H1 (cell line): ENCODE measurements at regions not wholly inside any gene's neighbourhood (a gene's known extent, or its start where the extent isn't known, plus 50 kb on each side); places are given as distances from the start of the nearest gene placed in this dataset.

Source experiments
- CTCF ChIA-PET: fragments of 300-600 bp; sonication (Branson Sonifier 250); formaldehyde crosslinking; loops from one replicate; lab custom pipeline; 2021; ENCODE audit not compliant: partially characterized antibody; lab: Charles Lee
- POLR2A ChIA-PET: fragments of 300-600 bp; sonication (Branson Sonifier 250); formaldehyde crosslinking; loops from one replicate; lab custom pipeline; 2021; ENCODE audit warnings: inconsistent platforms; ENCODE audit not compliant: partially characterized antibody; lab: Charles Lee
- DNase-seq, 2 experiments: peaks; one replicate each; pipeline versions ENCODE4 v3.0.0 to v3.0.0-alpha.2; 2010 to 2022; ENCODE audit warnings: low spot score in 2 of 2, low read depth in 1 of 2, mixed read lengths in 1 of 2
- FAIRE-seq: peaks from 2 replicates; lab custom pipeline; 2011; peaks lifted over from hg19 to GRCh38; lab: Jason Lieb, UNC
- H2AFZ ChIP-seq: 2 replicates; pipeline ENCODE4 v1.8.1; 2012; ENCODE audit warnings: low read length, inconsistent platforms
- H2AK5ac ChIP-seq: 2 replicates; pipeline ENCODE4 v1.6.1; 2013; ENCODE audit warnings: low read depth, low read length
- H2BK120ac ChIP-seq: replicated peaks from 2 replicates; pipeline ENCODE3; 2013; ENCODE audit warnings: low read depth, low read length, inconsistent platforms
- H2BK12ac ChIP-seq: 2 replicates; pipeline ENCODE4 v1.6.1; 2013; ENCODE audit warnings: low read depth, low read length
- H2BK15ac ChIP-seq: 2 replicates; pipeline ENCODE4 v1.6.1; 2013; ENCODE audit warnings: low read length
- H2BK20ac ChIP-seq: 2 replicates; pipeline ENCODE4 v1.6.1; 2013; ENCODE audit warnings: low read length
- H2BK5ac ChIP-seq: 2 replicates; pipeline ENCODE4 v1.6.1; 2013; ENCODE audit warnings: low read depth, low read length
- H3K14ac ChIP-seq: 2 replicates; pipeline ENCODE4 v1.6.1; 2013; ENCODE audit warnings: inconsistent platforms; ENCODE audit not compliant: insufficient read length
- H3K18ac ChIP-seq: 2 replicates; pipeline ENCODE4 v1.6.1; 2013; ENCODE audit warnings: low read length; ENCODE audit errors: extremely low read depth
- H3K23ac ChIP-seq: 2 replicates; pipeline ENCODE4 v1.6.1; 2013; ENCODE audit warnings: inconsistent platforms; ENCODE audit not compliant: insufficient read length
- H3K23me2 ChIP-seq: 2 replicates; pipeline ENCODE4 v1.6.1; 2013; ENCODE audit warnings: low read depth, low read length
- H3K27ac ChIP-seq: 2 replicates; pipeline ENCODE4 v1.6.1; 2011; ENCODE audit warnings: low read depth, low read length, inconsistent platforms
- H3K27me3 ChIP-seq, 4 experiments: replicated peaks in 1 of 4; 1 replicate in 1 of 4; 2 replicates in 3 of 4; pipeline versions ENCODE4 v1.6.1 to v1.8.1; 2011 to 2013; ENCODE audit warnings: low read length in 3 of 4, mild to moderate bottlenecking in 3 of 4, inconsistent platforms in 2 of 4, mixed read lengths in 2 of 4, moderate library complexity in 1 of 4; ENCODE audit not compliant: control insufficient read depth in 3 of 4, insufficient read depth in 3 of 4; ENCODE audit errors: extremely low read depth in 1 of 4
- H3K36me3 ChIP-seq, 4 experiments: 2 replicates each; pipeline versions ENCODE4 v1.6.1 to v1.8.1; 2011 to 2013; ENCODE audit warnings: mild to moderate bottlenecking in 4 of 4, low read length in 3 of 4, moderate library complexity in 2 of 4, control low read depth in 1 of 4, inconsistent platforms in 1 of 4; ENCODE audit not compliant: insufficient read depth in 4 of 4, control insufficient read depth in 2 of 4
- H3K4ac ChIP-seq: replicated peaks from 2 replicates; pipeline ENCODE3; 2013; ENCODE audit warnings: low read length, low read depth, mixed read lengths, inconsistent platforms; ENCODE audit not compliant: insufficient read length
- H3K4me1 ChIP-seq, 4 experiments: replicated peaks in 1 of 4; 1 replicate in 1 of 4; 2 replicates in 3 of 4; pipeline versions ENCODE4 v1.6.1 to v1.8.1; 2011 to 2013; ENCODE audit warnings: low read length in 3 of 4, inconsistent platforms in 2 of 4, mixed read lengths in 1 of 4; ENCODE audit not compliant: insufficient read depth in 4 of 4, control insufficient read depth in 3 of 4
- H3K4me2 ChIP-seq, 2 experiments: 2 replicates each; pipeline versions ENCODE4 v1.6.1 to v1.8.1; 2011 to 2013; ENCODE audit warnings: low read depth in 2 of 2, low read length in 2 of 2, control low read depth in 1 of 2, inconsistent platforms in 1 of 2, mild to moderate bottlenecking in 1 of 2; ENCODE audit not compliant: insufficient read depth in 1 of 2
- H3K4me3 ChIP-seq, 4 experiments: fragments of 200-600, 300-600 bp in 1 of 4; sonication (generic), shearing (Covaris generic), sonication (Bioruptor Twin) in 1 of 4; 2 replicates each; pipeline versions ENCODE4 v1.5.1 to v1.8.1; 2011 to 2016; ENCODE audit warnings: low read length in 4 of 4, low read depth in 3 of 4, control low read depth in 2 of 4, inconsistent platforms in 2 of 4, mild to moderate bottlenecking in 2 of 4, mixed read lengths in 1 of 4, moderate library complexity in 1 of 4; ENCODE audit not compliant: insufficient read depth in 2 of 4; ENCODE audit errors: extremely low read depth in 1 of 4
- H3K56ac ChIP-seq: replicated peaks from 2 replicates; pipeline ENCODE3; 2013; ENCODE audit warnings: low read depth, mild to moderate bottlenecking, mixed read lengths, low read length, inconsistent platforms; ENCODE audit not compliant: insufficient read length
- H3K79me1 ChIP-seq: 2 replicates; pipeline ENCODE4 v1.6.1; 2013; ENCODE audit warnings: low read depth, low read length, control low read depth
- H3K79me2 ChIP-seq, 2 experiments: 2 replicates each; pipeline versions ENCODE4 v1.6.1 to v1.8.1; 2012 to 2013; ENCODE audit warnings: low read length in 2 of 2, mild to moderate bottlenecking in 2 of 2, inconsistent platforms in 1 of 2; ENCODE audit not compliant: insufficient read depth in 2 of 2, control insufficient read depth in 1 of 2
- H3K9ac ChIP-seq, 4 experiments: replicated peaks in 1 of 4; 1 replicate in 1 of 4; 2 replicates in 3 of 4; pipeline versions ENCODE4 v1.6.1 to v1.8.1; 2011 to 2013; ENCODE audit warnings: low read depth in 3 of 4, low read length in 3 of 4, control low read depth in 2 of 4, mild to moderate bottlenecking in 2 of 4, moderate library complexity in 2 of 4, inconsistent platforms in 1 of 4; ENCODE audit errors: extremely low read depth in 1 of 4
- H3K9me3 ChIP-seq, 2 experiments: 2 replicates each; pipeline versions ENCODE4 v1.6.1 to v1.8.1; 2012 to 2013; ENCODE audit warnings: mild to moderate bottlenecking in 2 of 2, moderate library complexity in 2 of 2, control low read depth in 1 of 2, inconsistent platforms in 1 of 2, low read depth in 1 of 2, low read length in 1 of 2, mixed read lengths in 1 of 2; ENCODE audit not compliant: insufficient read depth in 2 of 2
- H4K20me1 ChIP-seq, 2 experiments: replicated peaks in 1 of 2; 2 replicates each; pipeline versions ENCODE3 to v1.8.1; 2011 to 2013; ENCODE audit warnings: inconsistent platforms in 2 of 2, low read length in 2 of 2, mild to moderate bottlenecking in 1 of 2; ENCODE audit not compliant: insufficient read depth in 2 of 2, control insufficient read depth in 1 of 2
- H4K5ac ChIP-seq: 2 replicates; pipeline ENCODE4 v1.6.1; 2013; ENCODE audit warnings: low read length, low read depth, mixed read lengths, inconsistent platforms; ENCODE audit not compliant: insufficient read length
- H4K8ac ChIP-seq: 2 replicates; pipeline ENCODE4 v1.8.0; 2013; ENCODE audit warnings: mild to moderate bottlenecking, moderate library complexity, low read length, inconsistent platforms; ENCODE audit not compliant: insufficient read depth; ENCODE audit errors: extremely low read depth
- H4K91ac ChIP-seq: replicated peaks from 2 replicates; pipeline ENCODE3; 2013; ENCODE audit warnings: low read length, mixed read lengths, inconsistent platforms; ENCODE audit not compliant: insufficient read length
- ASH2L ChIP-seq: fragments of 200-600, 300-600 bp; sonication (generic); IDR thresholded peaks from one replicate; pipeline ENCODE4 v1.7.1; 2017; ENCODE audit warnings: low read length
- BACH1 ChIP-seq: IDR thresholded peaks from 2 replicates; pipeline ENCODE4 v1.6.1; 2012; ENCODE audit warnings: low read length, improper control_type of control experiment
- BCL11A ChIP-seq, 2 experiments: IDR thresholded peaks; one replicate each; pipeline ENCODE4 v1.6.1; 2011; ENCODE audit warnings: low read depth in 2 of 2, low read length in 2 of 2, mild to moderate bottlenecking in 2 of 2
- CBX5 ChIP-seq: fragments of 300-800, 300-1000 bp; sonication (generic); IDR thresholded peaks from 2 replicates; pipeline ENCODE4 v1.7.1; 2016; ENCODE audit warnings: antibody characterized with exemption, low read length, low read depth
- CHD2 ChIP-seq: IDR thresholded peaks from 2 replicates; pipeline ENCODE4 v1.6.1; 2012; ENCODE audit warnings: low read length, improper control_type of control experiment
- FOSL1 ChIP-seq: IDR thresholded peaks from 2 replicates; pipeline ENCODE4 v1.6.1; 2011; ENCODE audit warnings: mild to moderate bottlenecking, low read depth, low read length, moderate library complexity; ENCODE audit not compliant: insufficient read depth
- JUN ChIP-seq: IDR thresholded peaks from 2 replicates; pipeline ENCODE4 v1.6.1; 2011; ENCODE audit warnings: low read depth, mild to moderate bottlenecking, improper control_type of control experiment, low read length
- JUND ChIP-seq: IDR thresholded peaks from 2 replicates; pipeline ENCODE4 v1.6.1; 2011; ENCODE audit warnings: mild to moderate bottlenecking, improper control_type of control experiment, low read length
- NRF1 ChIP-seq: IDR thresholded peaks from 2 replicates; pipeline ENCODE4 v1.6.1; 2011; ENCODE audit warnings: mild to moderate bottlenecking, low read depth, low read length, improper control_type of control experiment
- POLR2AphosphoS5 ChIP-seq: IDR thresholded peaks from 2 replicates; pipeline ENCODE4 v1.6.1; 2011; ENCODE audit warnings: low read depth, low read length
- RFX5 ChIP-seq: IDR thresholded peaks from 2 replicates; pipeline ENCODE4 v1.6.1; 2011; ENCODE audit warnings: low read depth, low read length, improper control_type of control experiment, borderline replicate concordance
- SIRT6 ChIP-seq: IDR thresholded peaks from one replicate; pipeline ENCODE4 v1.7.1; 2012; ENCODE audit warnings: low read length, inconsistent platforms
- SP2 ChIP-seq: IDR thresholded peaks from 2 replicates; pipeline ENCODE4 v1.6.1; 2012; ENCODE audit warnings: mild to moderate bottlenecking, low read length, inconsistent platforms
- SP4 ChIP-seq: IDR thresholded peaks from 2 replicates; pipeline ENCODE4 v1.6.1; 2012; ENCODE audit warnings: low read length, inconsistent platforms
- TF ChIP-seq, protein P1 (sequence below): IDR thresholded peaks from 2 replicates; pipeline ENCODE4 v1.6.1; 2012; ENCODE audit warnings: low read length, inconsistent platforms

DNA sequence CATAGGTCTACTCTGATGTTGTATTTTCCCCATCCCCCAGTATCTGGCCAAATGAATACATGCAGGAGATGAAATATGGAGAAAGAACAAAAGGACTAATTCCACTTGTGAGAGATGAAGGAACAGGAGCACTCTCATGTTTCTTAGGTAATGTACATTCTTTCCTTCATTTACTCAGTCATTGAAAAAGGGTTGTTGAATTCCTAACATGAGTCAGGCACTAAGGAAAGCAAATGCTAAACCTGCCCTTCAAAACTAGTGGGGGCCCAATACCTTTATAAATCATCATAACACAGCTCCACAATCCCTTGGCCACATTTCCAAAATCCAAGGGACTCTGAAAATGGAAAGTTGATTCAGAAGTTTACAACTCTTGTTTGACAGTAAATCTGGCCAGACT, 94.3 kb downstream of the DIRAS3 start:
- no peak overlapping the region for H3K56ac ChIP-seq
- no peaks in the 10 kb centered on the region for H3K36me3 ChIP-seq
- H3K27ac ChIP-seq: no peak overlapping the region
- H3K14ac ChIP-seq: no peak overlapping the region
- H3K4me3 ChIP-seq: no peak overlapping the region
- CTCF ChIA-PET: interaction anchor here (2.0 kb wide), 1 partner anchor 15 kb away, joined by 8 read pairs; no protein-coding TSS in a partner anchor
- FAIRE-seq (no peak), DNase-seq (no peak)
- no peak overlapping the region for H2BK15ac ChIP-seq
- no peaks in the 10 kb centered on the region for H3K79me2 ChIP-seq
- H3K9me3 ChIP-seq: no peaks in the 10 kb centered on the region
- H2BK20ac ChIP-seq: no peak overlapping the region
- no peak overlapping the region for H2AFZ ChIP-seq
- H3K23ac ChIP-seq: no peak overlapping the region
- H3K9ac ChIP-seq: no peak overlapping the region
- no peak overlapping the region for H2BK120ac ChIP-seq
- H2AK5ac ChIP-seq: no peak overlapping the region
- no peaks in the 10 kb centered on the region for H3K79me1 ChIP-seq
- H4K5ac ChIP-seq: no peak overlapping the region
- H3K23me2 ChIP-seq: no peaks in the 10 kb centered on the region
- no peak overlapping the region for H4K8ac ChIP-seq
- no peak overlapping the region for H2BK12ac ChIP-seq
- no peak overlapping the region for H3K4me2 ChIP-seq
- TF ChIP-seq SIRT6 (no peak), SP2 (no peak), ASH2L (no peak), CBX5 (no peak), JUN (no peak), CHD2 (no peak), POLR2AphosphoS5 (no peak), BCL11A (IDR thresholded peaks at IDR 0.05; ENCODE audit: low read depth in 2 of 2, low read length in 2 of 2) (no peak), SP4 (no peak), RFX5 (no peak), FOSL1 (no peak), BACH1 (no peak), NRF1 (no peak), JUND (no peak)
- TF ChIP-seq, protein P1, sequence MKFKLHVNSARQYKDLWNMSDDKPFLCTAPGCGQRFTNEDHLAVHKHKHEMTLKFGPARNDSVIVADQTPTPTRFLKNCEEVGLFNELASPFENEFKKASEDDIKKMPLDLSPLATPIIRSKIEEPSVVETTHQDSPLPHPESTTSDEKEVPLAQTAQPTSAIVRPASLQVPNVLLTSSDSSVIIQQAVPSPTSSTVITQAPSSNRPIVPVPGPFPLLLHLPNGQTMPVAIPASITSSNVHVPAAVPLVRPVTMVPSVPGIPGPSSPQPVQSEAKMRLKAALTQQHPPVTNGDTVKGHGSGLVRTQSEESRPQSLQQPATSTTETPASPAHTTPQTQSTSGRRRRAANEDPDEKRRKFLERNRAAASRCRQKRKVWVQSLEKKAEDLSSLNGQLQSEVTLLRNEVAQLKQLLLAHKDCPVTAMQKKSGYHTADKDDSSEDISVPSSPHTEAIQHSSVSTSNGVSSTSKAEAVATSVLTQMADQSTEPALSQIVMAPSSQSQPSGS: no peak
- H4K91ac ChIP-seq: no peak overlapping the region
- no peaks in the 10 kb centered on the region for H3K4me1 ChIP-seq
- no peaks in the 10 kb centered on the region for H3K27me3 ChIP-seq
- H2BK5ac ChIP-seq: no peak overlapping the region
- H3K4ac ChIP-seq: no peak overlapping the region
- H3K18ac ChIP-seq: no peak overlapping the region
- no peaks in the 10 kb centered on the region for H4K20me1 ChIP-seq
- POLR2A ChIA-PET: no interaction called here
